OCI-LY1 (cell line): ENCODE measurements at regions not wholly inside any gene's neighbourhood (a gene's known extent, or its start where the extent isn't known, plus 50 kb on each side); places are given as distances from the start of the nearest gene placed in this dataset.

Experiments
- H2AFZ ChIP-seq: fragments of 200-600 bp; sonication (generic), shearing (Covaris generic); 2 replicates; pipeline ENCODE4 v1.6.0; 2014; ENCODE audit warnings: antibody characterized with exemption, mild to moderate bottlenecking, low read length
- H3F3A ChIP-seq: fragments of 200-600 bp; sonication (generic), shearing (Covaris generic); 2 replicates; pipeline ENCODE4 v1.6.0; 2014; ENCODE audit warnings: mild to moderate bottlenecking, antibody characterized with exemption, low read length, moderate library complexity; ENCODE audit not compliant: insufficient read depth
- H3K27ac ChIP-seq: fragments of 200-600 bp; sonication (generic); 2 replicates; pipeline ENCODE4 v1.5.1; 2014; ENCODE audit warnings: low read length, mixed run types, mild to moderate bottlenecking, low read depth; ENCODE audit not compliant: poor library complexity, severe bottlenecking
- H3K27me3 ChIP-seq: fragments of 200-600 bp; sonication (generic); 2 replicates; pipeline ENCODE4 v1.6.0; 2014; ENCODE audit warnings: antibody characterized with exemption, mild to moderate bottlenecking, low read length, moderate library complexity; ENCODE audit not compliant: insufficient read depth
- H3K36me3 ChIP-seq: fragments of 200-600 bp; sonication (generic); 2 replicates; pipeline ENCODE4 v1.6.1; 2014; ENCODE audit warnings: mild to moderate bottlenecking, antibody characterized with exemption, low read length, moderate library complexity, mixed read lengths; ENCODE audit not compliant: insufficient read depth
- H3K4me1 ChIP-seq: fragments of 200-600 bp; sonication (generic); 2 replicates; pipeline ENCODE4 v1.5.1; 2014; ENCODE audit warnings: mild to moderate bottlenecking, low read length, moderate library complexity; ENCODE audit not compliant: insufficient read depth, severe bottlenecking
- H3K4me2 ChIP-seq: fragments of 200-600 bp; sonication (generic), shearing (Covaris generic); 2 replicates; pipeline ENCODE4 v1.6.1; 2014; ENCODE audit warnings: low read length
- H3K4me3 ChIP-seq: fragments of 200-600 bp; sonication (generic); 2 replicates; pipeline ENCODE4 v1.5.1; 2014; ENCODE audit warnings: low read length, low read depth, mild to moderate bottlenecking, mixed read lengths; ENCODE audit not compliant: poor library complexity, severe bottlenecking
- H3K79me2 ChIP-seq: fragments of 200-600 bp; shearing (Covaris generic); 2 replicates; pipeline ENCODE4 v1.6.1; 2016; ENCODE audit warnings: mixed run types, low read length, mixed read lengths; ENCODE audit not compliant: insufficient read depth
- H3K9ac ChIP-seq: fragments of 200-600 bp; sonication (generic), shearing (Covaris generic); 2 replicates; pipeline ENCODE4 v1.6.1; 2014; ENCODE audit warnings: mild to moderate bottlenecking, low read length, mixed read lengths
- H3K9me2 ChIP-seq: fragments of 200-600 bp; sonication (generic), shearing (Covaris generic); 2 replicates; pipeline ENCODE4 v1.6.1; 2014; ENCODE audit warnings: low read depth, mild to moderate bottlenecking, low read length, mixed read lengths
- H3K9me3 ChIP-seq: fragments of 200-600 bp; shearing (Covaris generic); 2 replicates; pipeline ENCODE4 v1.6.1; 2014; ENCODE audit warnings: low read length, mixed read lengths
- H4K20me1 ChIP-seq: fragments of 200-600 bp; sonication (generic), shearing (Covaris generic); 2 replicates; pipeline ENCODE4 v1.6.0; 2016; ENCODE audit warnings: mild to moderate bottlenecking, low read length; ENCODE audit not compliant: insufficient read depth
- EZH2 ChIP-seq: fragments of 200-600 bp; sonication (generic), shearing (Covaris generic); IDR thresholded peaks from 2 replicates; pipeline ENCODE4 v1.8.0; 2017; ENCODE audit warnings: borderline replicate concordance, mixed run types, mild to moderate bottlenecking, antibody characterized with exemption, low read length, moderate library complexity, mixed read lengths
- TF ChIP-seq, protein P1 (sequence below): fragments of 200-600 bp; sonication (generic), shearing (Covaris generic); IDR thresholded peaks from 2 replicates; pipeline ENCODE4 v1.5.1; 2017; ENCODE audit warnings: mild to moderate bottlenecking, antibody characterized with exemption, low read length, moderate library complexity, mixed read lengths

DNA sequence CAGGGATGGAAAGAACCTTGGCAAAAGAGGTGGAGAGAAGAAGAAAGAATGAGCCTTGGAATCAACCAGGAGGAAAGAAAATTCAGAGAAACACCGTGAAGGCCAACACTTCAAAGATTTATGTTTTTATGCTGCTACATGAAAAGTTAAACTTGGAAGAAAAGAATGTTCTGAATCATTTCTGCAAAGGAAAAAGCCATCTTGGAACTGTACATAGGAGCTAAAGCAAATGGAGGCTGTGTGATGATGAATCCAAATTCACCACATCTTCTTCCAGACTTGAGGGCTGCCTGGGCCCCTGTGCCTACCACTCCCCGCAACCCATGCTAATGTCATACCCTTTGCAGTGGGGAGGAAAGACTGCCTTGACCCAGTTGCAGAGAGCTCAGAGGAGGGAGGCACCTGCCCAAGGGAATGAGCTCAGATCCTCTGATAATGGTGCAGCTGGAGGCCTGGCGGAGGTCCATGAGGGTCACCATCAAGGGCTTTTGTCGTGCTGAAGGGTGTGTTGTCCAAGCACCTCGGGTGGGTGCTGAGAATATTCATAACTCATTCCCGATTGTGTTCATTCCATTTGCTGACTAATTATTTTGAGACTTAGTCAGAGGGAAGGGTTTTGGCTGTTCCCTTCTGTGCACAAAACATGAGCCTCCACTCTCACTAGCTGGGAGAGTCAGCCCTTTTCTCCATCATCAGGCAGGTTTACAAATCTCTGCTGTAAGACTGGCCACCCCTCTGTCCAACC lies 245.8 kb upstream of the JAG1 start:
- Histone ChIP-seq H3K4me2 (no peak overlapping the region), H3K36me3 (no peaks in the 10 kb centered on the region), H3K4me1 (no peaks in the 10 kb centered on the region), H3F3A (no peaks in the 10 kb centered on the region), H2AFZ (no peak overlapping the region), H3K9me3 (no peaks in the 10 kb centered on the region), H3K9ac (no peak overlapping the region), H3K4me3 (no peak overlapping the region), H3K79me2 (no peaks in the 10 kb centered on the region), H3K9me2 (no peaks in the 10 kb centered on the region; the same call in 1 of the 2 replicates), H4K20me1 (no peaks in the 10 kb centered on the region), H3K27me3 (no peaks in the 10 kb centered on the region), H3K27ac (no peak overlapping the region)
- TF ChIP-seq, protein P1, sequence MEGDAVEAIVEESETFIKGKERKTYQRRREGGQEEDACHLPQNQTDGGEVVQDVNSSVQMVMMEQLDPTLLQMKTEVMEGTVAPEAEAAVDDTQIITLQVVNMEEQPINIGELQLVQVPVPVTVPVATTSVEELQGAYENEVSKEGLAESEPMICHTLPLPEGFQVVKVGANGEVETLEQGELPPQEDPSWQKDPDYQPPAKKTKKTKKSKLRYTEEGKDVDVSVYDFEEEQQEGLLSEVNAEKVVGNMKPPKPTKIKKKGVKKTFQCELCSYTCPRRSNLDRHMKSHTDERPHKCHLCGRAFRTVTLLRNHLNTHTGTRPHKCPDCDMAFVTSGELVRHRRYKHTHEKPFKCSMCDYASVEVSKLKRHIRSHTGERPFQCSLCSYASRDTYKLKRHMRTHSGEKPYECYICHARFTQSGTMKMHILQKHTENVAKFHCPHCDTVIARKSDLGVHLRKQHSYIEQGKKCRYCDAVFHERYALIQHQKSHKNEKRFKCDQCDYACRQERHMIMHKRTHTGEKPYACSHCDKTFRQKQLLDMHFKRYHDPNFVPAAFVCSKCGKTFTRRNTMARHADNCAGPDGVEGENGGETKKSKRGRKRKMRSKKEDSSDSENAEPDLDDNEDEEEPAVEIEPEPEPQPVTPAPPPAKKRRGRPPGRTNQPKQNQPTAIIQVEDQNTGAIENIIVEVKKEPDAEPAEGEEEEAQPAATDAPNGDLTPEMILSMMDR = no peak
- no peak for TF ChIP-seq EZH2

DNA sequence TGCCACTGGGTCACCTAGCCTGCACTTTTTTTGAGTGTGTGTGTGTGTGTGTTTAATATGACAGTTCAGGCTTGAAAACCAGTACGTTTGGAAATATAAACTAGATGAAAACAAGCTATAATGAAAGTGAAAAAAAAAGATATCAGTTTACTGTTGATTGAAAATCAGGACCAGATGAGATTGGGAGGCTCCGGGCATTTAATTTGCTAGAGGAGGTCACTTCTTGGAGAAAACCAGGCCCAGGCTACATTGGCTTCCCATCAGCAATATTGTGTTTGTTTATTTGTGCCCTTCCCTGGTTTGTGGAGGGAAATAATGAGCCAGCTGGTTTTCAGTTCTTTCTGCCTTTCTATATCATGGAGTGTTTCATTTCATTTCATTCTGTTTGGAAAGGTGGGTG lies 246.6 kb upstream of the JAG1 start:
- Histone ChIP-seq H3K9me2 (no peaks in the 10 kb centered on the region), H3K9ac (no peak overlapping the region), H3K79me2 (no peaks in the 10 kb centered on the region), H3K4me3 (no peak overlapping the region), H3K27ac (no peak overlapping the region), H3K4me1 (no peaks in the 10 kb centered on the region), H3F3A (no peaks in the 10 kb centered on the region), H3K36me3 (no peaks in the 10 kb centered on the region), H2AFZ (no peak overlapping the region), H3K9me3 (no peaks in the 10 kb centered on the region), H3K4me2 (no peak overlapping the region), H3K27me3 (no peaks in the 10 kb centered on the region), H4K20me1 (no peaks in the 10 kb centered on the region)
- TF ChIP-seq, protein P1 = no peak
- no peak for TF ChIP-seq EZH2

DNA sequence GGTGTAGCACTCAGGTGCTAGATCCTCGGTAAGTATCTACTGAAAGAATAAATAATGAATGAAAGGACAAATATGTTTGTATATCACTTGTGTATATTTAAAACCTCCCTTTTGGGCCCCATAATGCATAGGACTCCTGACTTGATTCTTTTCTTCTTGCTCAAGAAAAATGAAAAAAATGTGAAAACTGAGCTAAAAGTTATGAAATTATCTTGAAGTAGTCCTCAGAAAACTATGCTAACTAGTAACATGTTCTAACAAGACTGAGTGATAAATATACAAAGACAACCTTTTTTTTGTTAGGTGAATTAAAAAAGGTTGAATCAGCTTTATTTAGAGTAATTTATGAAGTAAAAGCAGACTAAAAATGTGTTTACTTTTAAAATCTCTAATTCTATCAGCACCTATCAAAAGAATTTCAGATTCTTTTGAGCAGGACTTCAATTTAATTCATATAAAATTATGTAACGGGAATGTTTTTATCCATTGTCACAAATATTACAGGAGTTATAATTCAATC lies 247.8 kb upstream of the JAG1 start:
- Histone ChIP-seq H3K4me3 (no peak overlapping the region), H3K27me3 (no peaks in the 10 kb centered on the region), H3K9ac (no peak overlapping the region), H3K27ac (no peak overlapping the region), H3K4me2 (no peak overlapping the region), H3K79me2 (no peaks in the 10 kb centered on the region), H3F3A (no peaks in the 10 kb centered on the region), H3K4me1 (no peaks in the 10 kb centered on the region), H2AFZ (no peak overlapping the region), H4K20me1 (no peaks in the 10 kb centered on the region), H3K9me3 (no peaks in the 10 kb centered on the region), H3K9me2 (no peaks in the 10 kb centered on the region), H3K36me3 (no peaks in the 10 kb centered on the region)
- TF ChIP-seq EZH2 = no peak
- TF ChIP-seq, protein P1 = no peak
